HG03175 (cell line): ENCODE measurements at regions not wholly inside any gene's neighbourhood (a gene's known extent, or its start where the extent isn't known, plus 50 kb on each side); places are given as distances from the start of the nearest gene placed in this dataset.
"Not testable (repeated sequence)": the region's sequence is repeated elsewhere in the genome, so short reads cannot be mapped to it uniquely, and the experiment has no call there.

Source experiments
- ATAC-seq: cut with Tn5 transposase; IDR thresholded peaks from one replicate; pipeline ENCODE4 v1.9.1; 2021; ENCODE audit warnings: mild to moderate bottlenecking, moderate library complexity; ENCODE audit not compliant: unreplicated experiment

GRCh38 chr4:91837608-91838029, 466.1 kb upstream of the GRID2 start:
- no peak for ATAC-seq

DNA sequence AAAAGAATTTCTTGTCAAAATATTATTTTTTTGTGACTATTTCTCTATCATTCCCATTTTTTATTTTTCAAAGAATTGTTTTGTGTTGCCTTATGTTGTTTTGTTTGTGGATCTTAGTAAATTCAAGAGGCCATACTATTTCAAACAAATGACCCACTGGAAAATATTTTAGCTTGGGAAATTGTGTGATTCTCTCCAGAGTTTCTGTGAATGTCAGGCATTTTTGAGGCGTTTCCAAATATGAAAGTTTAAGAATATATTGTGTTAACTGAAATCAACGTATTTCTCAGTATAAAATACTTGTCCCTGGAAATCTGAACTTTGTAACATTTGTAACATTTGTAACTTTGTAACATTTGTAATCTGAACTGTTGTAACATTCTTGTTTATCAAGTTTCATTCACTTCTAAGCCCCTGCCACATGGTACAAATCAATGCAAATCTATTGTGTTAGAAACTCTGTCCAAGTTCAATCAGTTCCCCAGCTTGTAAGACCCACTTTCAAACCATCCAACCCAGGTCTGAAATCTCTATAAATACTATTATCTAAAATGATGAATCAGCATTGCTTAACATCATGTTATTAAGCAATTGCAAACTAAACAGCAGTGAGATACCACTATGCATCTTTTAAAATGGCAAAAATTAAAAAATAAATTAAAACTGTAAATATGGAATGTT, 465.4 kb upstream of the GRID2 start:
- no peak for ATAC-seq

GRCh38 chr4:91840359-91840758, 463.4 kb upstream of the GRID2 start:
- ATAC-seq = no peak

DNA sequence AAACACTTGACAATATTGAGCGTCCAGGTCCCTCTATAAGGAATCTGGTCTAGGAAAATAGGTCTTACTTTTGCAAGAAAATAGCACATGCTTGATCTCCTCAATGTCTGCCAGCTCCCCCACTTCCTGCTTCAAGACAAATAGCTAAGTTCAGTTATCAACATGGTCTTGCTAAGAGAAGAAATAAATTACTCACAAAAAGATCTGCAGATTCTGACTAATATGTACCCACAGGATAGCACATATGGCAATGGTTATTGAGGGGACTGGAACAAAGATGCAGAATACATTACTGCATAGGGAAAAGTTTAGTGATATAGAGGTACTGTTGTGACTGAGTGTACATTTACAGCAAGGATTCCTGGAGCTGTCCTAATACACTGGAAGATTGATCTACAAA, 457.5 kb upstream of the GRID2 start:
- no peak for ATAC-seq

DNA sequence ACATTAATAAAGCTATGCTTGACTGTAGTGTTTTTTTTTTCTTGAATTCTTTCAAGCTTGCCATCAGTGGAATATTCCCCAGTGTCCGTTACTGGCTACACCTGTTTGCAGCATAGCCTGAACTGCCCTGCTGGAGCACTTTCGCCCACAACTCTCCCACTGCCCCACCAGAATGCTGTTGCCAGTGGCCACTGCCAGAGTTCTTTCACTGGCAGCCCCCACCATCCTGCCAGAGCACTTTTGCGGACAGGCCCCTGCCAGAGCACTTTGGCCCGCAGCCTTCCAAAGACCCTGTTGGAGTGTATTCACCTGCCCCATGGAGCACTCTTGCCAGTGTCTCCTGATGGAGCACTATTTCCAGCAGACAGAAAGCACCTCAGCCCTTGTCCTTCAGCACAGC, 452.3 kb upstream of the GRID2 start:
- ATAC-seq = no peak

GRCh38 chr4:91887926-91888325, 415.8 kb upstream of the GRID2 start:
- no peak for ATAC-seq

- not testable (repeated sequence) for ATAC-seq
Observed at GRCh38 chr4:91891217-91891616, 412.5 kb upstream of the GRID2 start.

DNA sequence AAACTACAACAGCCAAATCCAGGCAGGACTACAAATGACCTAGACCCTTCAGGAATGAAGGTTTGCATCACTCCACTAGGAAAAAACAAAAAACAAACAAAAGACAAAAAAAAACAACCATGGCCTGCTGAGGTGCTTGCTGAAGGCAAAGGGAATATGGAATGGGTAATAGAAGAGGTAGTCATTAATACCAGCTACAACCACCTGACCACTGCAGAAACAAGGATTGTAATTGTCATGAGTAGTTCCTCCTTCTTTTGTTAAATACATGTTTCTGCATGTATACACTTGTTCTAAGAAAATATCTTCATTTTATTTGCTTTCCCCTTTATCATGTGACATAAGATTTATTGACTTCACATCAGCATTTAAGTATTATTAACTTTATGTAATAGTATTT, 409.8 kb upstream of the GRID2 start:
- no peak for ATAC-seq

DNA sequence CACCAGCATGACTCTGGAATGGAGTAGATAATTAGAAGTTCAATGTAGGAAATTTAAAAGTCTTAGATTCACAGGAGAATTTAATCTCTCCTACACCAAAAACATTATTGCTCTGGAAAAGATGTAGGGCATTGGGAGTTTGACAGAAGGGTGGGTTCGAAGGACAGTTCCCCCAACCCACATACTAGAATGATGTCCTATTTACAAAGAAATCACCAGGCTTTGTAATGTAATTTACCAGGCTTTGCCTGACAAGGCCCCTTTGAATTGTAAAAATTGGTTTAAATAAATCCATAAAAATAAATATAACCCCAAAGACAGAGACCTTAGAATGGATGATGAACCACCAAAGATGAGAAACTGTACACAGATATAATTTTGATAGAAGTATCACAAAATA, 399.2 kb upstream of the GRID2 start:
- no peak for ATAC-seq

- no peak for ATAC-seq
Observed at GRCh38 chr4:91909963-91910362, 393.8 kb upstream of the GRID2 start.

DNA sequence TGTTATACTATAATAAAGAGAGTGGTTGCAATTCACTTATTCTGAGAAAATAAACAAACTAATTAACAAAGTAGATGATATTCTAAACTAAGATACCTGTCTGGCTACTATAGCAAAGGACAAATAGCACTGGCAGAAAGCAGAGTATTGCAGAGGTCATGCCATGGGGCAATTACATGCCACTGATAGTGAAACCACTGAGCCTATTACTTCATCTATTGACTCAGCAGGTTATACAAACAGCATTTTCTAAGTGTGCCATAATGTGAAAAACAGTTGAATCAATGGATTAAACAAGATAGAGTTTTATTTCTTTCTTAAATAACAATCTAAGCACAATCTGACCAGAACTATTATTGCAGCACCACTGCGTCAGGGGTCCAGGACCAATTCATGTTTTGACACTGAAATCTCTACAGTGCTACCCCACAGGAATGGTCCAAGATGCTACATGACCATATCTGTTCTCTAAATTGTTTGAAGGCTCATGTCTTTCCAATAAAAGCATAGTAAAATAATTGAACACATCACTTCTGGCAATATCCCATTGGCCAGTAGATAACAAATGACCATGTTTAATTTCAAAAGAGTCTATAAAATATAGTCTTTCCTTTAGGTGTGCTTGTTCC, 389.5 kb upstream of the GRID2 start:
- ATAC-seq = no peak

DNA sequence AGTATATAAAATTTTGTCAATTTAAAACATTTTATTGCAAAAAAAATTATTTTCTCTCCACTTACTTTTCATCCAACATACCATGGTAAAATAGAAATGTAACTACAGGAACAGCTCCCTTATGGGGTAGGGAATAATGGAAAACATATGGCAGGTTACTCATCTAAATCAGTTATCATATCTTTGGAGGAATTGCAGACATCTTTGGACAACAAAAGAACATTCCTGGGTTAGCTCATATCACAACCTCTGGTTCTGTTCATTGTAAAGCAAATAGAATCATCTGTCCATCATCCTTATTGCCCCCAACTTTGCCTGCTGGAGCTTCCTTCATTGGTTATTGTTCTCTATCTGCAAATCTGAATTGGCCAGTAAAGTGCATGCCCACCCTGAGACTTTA, 387.5 kb upstream of the GRID2 start:
- ATAC-seq = no peak

GRCh38 chr4:91924625-91925024, 379.1 kb upstream of the GRID2 start:
- ATAC-seq = no peak

DNA sequence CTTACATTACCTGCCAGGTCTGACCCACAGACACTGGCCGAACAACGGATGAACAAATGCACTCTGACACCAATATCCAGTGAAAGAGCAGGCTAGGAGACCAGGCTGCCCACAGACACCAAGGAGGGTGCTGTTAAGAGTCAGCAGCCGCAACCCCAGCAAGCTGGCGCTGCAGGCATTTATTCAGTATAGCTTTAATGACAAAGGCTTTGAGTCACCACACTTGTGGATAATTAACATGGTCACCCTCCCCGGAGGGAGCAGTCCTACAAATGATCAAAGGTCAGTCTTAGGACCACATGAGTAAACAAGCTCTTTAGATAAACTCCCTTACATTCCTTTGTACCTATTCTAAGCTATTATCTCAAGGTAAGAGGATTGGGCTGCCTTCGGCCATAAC, 368.5 kb upstream of the GRID2 start:
- no peak for ATAC-seq

DNA sequence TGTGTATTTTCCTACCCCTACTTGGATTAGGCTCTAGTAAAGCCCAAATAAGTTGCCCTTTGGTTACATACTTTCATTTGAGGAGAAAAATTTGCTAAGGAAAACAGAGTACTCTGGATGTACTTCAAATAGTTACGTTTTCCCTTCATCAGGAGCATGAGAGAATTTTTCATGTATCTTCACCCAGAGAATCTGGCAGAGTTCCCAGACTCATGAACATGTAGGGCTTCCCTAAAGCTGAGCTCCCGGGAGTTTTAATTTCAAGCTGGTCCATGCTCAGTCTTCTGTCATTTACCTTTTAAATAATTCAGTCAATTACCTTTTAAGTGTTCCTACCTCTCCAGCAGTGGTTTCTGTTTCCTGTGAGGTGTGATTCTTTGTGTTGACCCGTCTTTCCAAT, 367.5 kb upstream of the GRID2 start:
- no peak for ATAC-seq

DNA sequence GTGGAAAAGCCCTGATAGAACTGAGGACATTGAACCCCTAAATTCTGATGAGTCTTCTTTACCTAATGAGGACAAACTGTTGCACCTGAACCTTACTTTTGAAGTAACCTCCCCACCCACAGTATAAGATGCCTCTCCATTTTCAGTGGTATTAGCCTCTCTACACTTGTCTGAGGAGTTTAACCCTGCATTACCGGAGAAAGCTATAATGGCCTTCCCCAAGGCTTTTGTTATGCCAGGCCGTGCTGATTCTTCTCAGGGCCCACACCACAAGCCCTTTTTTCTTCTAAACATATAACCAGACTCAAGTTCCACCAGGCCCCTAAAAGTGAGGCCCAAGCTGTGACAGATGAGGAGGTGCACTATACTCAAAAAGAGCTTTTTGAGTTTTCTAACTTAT, 345.8 kb upstream of the GRID2 start:
- no peak for ATAC-seq

DNA sequence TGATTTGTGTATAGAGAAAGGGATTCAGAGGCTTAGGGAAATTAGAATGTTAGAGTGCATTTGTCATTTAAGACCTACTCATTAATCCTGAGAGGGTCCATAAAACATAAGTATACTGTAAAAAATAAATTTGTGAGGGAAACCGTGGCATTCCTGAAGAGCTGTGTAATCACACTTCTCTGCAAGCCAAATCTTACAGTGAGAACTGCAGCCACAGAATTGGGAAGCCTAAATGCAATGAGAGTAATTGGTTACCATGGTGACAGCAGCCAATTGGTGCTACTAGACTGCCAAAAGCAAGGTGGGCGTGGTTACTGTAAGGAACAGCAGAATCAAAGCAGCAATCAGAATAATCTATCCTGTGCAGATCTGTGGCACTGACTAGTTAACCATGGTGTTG, 345.2 kb upstream of the GRID2 start:
- no peak for ATAC-seq

DNA sequence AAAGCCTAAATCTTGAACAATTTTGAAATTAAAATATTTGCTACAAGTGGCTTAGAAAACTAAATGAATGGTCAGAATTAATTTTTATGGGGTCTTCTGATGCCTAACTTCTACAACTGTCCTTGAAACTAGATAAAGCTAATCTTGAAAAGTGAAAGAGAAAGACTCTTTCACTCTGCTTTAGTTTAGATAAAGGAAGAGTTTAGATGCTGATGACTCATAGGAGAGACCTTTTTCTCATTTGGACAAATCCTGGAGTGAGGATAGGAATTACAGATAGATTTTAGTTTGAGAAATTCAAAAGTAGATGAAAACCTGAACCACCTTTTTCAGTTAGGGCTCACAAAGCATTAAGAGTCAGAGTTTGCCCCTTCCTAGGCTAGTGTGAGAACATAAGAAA, 342.3 kb upstream of the GRID2 start:
- ATAC-seq = no peak

DNA sequence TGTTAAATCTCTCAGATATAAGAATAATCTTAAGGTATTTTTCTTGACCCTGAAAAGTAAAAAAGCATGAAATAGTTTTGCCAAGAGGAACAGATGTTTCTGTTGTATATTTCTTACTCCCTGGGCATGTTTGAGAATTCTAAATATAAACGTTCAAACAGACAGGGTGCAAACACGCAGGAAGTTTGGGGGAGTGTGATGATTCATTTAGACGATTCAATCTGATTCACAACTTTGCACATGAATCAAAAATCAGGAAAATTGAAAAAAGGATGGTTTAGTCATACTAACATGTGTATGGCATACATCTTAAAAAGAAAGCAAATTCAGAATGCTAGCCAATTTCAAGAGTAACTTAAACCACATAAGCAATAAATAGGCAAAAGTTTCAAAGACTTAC, 340.3 kb upstream of the GRID2 start:
- no peak for ATAC-seq

DNA sequence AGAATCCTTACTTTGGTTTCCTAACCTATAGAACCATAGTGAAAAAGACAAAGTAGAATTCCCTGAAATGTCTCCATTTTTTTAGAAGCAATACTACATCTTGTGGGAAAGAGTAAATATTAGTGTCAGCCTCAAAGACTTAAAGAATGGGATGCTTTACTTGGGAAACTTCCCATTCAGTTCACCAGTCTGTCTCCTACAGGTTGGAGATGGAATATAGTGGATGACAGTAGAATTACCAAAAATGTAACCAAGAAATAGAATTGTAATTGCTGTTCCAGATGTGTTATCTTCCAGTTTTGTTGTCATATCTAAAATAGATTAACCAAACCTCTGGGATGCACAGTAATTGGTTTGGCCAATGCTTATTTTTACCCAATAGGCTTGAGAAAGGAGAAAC, 338.6 kb upstream of the GRID2 start:
- ATAC-seq = no peak

GRCh38 chr4:91973479-91974153, 330.1 kb upstream of the GRID2 start:
- ATAC-seq = no peak

DNA sequence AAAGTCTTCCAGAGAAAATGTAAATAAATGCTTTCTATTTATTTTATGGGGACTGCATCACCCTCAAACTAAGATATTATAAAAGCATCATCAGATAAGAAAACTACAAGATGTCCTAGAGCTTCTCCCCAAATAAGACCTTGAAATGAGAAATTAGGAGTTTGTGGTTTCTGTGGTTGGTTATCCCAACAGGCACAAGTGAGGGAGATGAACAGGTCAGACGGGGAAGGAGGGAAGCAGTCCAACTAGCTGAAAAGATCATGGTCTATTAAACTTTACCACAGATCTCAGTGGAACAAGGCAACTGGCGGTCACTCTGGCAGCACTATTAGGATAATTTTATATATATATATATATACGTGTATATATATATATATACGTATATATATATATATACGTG, 319.3 kb upstream of the GRID2 start:
- ATAC-seq = no peak
